SKM-1 treated with dmso at 0.1 percent for 144 hours (cell line): ENCODE measurements at regions not wholly inside any gene's neighbourhood (a gene's known extent, or its start where the extent isn't known, plus 50 kb on each side); places are given as distances from the start of the nearest gene placed in this dataset.

Experiments used
- DNase-seq: peaks from one replicate; lab custom pipeline; 2025; ENCODE audit not compliant: unreplicated experiment; lab: John Stamatoyannopoulos, UW

DNA sequence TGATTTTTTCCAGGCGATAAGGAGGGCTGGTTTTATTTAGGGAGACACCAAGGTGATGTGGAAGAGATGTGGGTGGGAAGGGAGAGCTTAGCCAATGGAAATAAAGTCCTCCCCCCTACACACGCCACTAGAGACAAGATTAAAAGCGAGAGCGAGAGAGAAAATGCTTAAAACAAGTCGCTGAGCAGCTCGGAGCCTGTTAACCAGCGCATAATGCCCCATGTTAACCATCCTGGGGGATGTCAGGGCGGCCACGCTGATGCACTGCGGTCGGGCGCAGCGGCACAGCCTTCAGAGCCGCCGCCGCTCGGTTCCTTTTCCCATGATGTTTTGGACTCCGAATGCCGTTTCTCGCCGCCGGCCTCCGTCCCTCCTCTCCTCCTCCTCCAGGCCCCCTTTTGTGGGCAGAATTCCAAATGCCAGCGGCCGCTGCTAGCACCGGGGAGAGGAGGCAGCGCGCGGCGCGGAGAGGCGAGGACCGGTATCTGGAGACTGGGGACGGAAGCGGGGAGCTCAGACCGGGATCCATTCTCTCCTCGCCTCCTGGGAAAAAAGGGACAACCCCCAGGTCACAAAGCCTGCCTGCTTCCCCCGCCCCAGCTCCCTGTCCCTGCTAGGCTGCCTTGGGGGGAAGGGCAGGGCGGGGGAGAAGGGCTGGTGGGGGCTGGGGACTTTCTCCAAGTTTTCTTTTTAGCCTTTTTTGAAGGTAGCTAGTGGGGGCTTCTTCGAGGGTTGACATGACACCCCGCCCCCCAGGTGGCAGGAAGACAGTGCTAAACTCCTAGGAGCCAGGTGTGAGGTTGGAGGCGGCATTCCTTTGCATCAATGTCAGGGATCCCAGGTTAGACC is 98.1 kb upstream of the CCL2 start:
- DNase-seq, result no peak

DNA sequence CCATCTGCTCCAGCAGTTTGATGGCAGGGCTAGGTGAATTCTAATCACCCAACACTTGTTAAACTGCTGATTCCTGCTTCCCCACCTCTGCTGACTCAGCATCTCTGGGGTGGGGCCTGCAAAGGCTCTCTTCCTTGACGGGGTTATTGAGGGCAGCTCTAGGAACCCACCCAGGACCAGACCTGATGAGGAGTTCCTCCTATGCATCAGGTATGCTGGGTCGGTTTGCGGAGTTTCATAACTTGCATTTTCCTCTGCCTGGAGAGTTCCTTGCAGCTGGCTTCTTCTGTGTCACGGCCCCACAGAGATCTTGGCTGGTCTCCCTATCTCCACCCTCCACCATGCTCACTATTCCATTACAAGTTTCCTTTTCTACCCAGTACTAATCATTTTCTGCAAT is 93.4 kb upstream of the CCL2 start:
- DNase-seq, result no peak

DNA sequence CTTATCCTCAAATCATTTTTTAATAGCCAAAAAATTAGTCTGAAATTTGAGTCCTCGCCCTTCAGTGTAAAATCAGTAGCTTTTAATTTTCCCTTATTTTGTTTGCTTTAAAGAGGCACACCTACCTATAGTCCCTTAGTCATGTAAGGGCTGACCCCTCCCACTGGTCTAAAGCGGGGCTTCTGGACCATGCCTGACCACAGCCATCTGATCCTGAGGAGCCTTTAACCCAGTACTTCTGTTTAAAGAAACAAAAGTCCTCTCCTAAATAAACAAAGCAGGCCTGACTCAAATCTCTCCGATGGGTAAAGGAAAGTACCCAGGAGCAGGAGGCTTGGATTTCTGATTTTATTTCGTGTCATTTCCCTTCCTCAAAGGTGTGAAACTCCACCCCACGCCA is 92.0 kb upstream of the CCL2 start:
- no peak for DNase-seq

DNA sequence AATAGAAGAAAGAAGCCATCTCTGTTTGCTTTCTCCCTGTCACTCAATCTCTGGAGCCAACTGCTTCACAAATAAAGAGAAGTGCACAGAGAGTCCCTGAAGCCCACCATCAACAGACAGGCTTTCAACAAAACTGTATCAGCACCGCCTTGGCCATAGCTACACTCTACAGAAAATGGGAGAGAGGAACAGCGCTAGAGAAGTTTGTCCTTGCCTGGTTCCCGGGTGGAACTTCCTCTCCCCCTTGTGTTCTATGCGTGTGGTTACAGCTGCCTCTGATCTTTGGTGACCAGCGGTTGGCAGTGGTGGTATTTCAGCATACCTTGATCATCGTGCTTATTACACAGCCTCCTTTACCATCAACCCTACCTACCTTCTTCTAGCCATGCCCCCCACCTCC is 91.4 kb upstream of the CCL2 start:
- DNase-seq, result no peak

DNA sequence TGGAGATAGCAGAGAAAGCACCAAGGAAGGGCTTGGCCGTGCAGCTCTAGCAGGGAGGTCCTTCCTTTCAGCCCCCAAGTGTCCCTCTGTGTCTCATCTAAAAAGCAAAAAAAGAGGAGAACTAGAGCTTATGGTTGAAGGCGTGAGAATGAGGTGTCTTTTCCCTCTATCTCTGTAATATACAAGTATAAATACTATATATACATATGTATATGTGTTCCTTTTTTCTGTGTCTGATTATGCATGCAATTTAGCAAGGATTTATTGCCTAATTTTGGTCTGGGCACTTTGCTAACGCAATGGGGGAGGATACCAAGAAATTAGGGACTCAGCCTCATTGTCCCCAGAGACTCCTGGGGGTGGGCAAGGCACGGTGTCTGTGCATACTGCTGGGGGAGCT is 90.2 kb upstream of the CCL2 start:
- DNase-seq, result no peak

DNA sequence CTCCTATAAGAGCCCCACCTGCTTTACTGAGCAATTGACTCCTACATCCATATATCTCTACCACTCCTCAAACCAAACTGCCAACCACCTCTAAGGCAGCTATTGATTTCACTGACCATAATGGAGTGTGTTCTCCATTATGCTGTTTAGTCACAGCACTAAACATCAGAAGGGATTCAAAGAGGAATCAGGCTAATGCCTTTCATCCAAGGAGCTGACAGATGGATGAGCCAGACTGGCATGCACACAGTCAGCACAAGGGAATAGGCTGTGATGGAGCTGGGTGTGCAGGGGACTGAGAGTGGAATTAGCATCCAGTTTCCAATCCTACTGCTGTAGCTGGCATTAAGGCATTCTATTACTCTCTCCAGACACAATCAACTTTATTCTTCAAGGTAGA is 88.7 kb upstream of the CCL2 start:
- no peak for DNase-seq

DNA sequence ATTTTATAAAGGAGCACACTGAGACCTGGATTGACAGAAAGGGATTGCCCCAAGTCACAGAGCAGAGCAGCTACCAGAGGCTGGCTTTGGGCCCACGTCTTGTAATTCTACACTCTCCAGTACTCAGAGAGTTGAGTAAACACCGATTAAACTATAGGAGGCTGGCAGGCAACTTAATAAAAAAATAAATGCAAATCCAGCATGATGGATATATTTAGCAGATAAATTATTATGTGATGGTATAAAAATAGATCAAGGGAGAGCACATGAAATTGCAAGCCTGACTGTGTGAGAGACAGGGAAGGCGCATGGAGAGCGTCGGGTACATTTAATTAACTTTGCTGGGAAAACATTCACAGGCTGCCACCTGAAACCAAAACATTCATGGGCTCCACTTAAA is 87.7 kb upstream of the CCL2 start:
- DNase-seq, result no peak

DNA sequence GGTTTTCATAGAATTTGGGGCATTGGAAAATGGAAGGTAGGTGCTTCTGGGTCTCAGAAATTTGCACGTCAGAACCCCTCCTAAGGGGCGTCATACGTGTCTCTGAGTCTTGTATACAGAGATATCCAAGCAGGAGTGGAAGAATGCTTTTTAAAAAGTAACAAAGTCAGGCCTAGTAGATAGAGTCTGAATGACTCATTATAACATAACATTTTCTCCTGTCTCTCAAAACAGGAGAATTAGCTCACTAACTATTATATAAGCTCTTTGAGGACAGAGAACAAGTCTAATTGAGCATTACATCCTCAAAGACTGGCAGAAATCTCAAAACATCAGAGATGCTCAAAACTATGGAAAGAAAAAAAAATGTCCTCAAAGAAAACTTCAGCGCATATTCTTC is 86.1 kb upstream of the CCL2 start:
- no peak for DNase-seq

DNA sequence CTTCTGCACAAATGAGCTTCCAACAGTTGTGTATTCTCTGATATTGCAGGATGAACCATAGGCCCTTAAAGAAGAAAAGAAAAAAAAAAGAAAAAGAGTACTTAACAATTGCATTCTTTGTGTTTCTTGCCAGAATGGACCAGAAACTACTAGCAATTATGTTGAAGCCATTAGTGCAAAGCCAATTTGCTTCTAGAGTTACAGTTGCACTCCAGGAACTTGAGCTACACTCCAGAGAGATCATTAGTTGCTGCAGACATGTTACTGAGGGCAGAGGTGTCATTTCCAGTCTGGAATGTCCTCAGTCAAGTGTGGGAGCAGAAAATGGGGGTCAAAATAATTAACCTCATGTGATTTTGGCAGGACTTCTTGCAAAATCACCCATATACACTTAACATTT is 85.6 kb upstream of the CCL2 start:
- DNase-seq, result no peak

DNA sequence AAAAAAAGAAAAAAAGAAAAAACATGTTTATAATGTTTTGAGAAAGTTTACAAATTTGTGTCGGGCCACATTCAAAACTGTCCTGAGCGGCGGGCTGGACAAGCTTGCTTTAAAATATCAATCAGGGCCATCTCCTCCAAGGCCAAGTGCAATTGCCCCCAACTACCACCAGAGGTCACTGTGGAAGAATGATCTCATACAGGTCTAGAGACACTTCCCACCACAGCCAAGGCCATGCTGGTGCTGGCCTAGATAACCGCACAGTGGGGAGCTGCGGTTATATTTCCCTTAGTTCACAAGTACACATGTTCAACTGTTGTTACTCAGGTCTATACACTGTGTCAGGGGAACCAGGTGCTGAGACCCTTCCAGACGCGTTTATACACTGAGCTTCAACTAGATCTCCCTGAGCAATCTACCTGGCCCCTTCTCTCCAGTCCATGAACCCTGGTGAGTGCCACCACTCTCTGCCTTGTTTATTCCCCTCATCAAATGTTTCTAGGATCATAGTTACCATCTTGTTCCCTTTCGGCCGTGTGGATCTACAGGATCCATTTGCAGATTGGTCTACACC is 83.8 kb upstream of the CCL2 start:
- peak; percentile 44 for DNase-seq

DNA sequence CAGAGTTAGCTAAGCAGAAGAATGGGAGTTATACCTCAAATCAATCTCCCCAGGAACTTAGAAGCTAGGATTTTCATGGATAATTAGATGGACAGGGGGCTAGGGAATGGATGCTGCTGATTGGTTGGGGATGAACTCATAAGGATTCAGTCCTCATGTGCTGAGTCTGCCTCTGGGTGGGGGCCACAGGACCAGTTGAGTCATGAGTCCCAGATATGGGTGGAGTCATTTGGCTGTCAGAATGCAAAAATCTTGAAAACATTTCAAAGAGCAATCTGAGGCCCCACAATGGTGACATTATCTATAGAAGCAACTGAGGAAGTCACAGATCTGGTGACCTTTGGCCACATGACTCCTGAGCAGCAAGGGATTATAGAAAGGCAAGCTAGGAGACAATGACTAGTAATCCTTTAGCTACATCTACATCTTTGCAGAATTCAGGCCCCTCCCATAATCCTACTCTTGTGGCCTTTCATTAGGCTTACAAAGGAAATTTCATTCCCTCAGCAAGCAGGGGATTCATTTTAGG is 82.6 kb upstream of the CCL2 start:
- DNase-seq, result no peak

DNA sequence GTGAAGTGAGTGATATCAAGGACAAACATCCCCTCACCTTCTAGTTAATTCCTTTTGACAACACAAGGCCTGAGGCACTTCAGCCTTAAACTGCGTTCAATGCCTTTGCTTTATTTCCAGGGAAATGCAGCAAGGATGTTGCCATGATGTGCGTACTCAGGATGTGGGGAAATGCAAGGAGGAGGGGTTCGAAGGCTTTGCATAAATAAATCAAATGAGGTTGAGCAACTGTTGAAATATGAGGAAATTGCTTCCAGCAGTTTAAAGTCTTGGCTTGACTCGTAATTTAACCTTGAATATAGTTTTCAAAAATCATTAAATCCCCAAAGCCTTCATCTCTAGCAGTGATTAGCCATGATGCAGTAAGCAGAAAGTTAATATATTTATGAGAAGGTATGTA is 81.8 kb upstream of the CCL2 start:
- DNase-seq, result no peak

DNA sequence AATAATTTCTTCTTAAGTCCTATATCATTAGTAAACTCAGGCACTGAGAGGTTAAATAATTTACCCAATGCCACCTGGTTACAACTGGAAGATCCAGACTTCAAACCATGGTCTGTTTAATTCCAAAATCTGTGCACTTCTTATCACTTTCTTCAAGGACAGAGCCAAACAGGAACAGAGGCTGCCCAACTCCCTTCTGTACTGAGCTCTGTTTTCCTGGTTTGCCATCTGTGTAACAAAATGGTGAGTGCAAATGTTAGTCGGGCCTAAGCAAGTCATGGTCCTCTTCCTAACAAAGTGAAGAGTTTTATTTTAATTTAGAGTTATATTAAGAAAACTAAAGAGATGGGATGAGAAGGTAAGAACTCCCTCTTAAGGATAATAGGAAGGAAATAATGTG is 80.6 kb upstream of the CCL2 start:
- no peak for DNase-seq

DNA sequence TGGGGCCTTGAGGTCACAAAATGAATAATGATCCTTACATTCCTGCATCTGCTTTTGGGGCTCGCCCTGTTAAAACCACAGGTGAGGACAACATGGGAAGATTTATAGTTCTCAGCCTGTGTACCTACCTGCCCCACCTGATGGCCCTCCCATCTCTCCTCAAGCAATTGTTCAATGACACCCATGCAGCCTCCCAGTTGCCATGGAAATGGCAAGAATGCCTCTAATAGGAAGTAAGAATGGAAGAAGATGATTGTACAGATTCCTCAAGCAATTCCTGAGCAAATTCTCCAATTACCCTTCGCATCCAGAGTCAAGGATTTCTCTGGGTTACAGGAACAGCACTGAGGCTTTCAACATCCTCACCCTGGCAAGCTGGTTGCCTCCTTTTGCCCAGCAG is 78.6 kb upstream of the CCL2 start:
- no peak for DNase-seq

DNA sequence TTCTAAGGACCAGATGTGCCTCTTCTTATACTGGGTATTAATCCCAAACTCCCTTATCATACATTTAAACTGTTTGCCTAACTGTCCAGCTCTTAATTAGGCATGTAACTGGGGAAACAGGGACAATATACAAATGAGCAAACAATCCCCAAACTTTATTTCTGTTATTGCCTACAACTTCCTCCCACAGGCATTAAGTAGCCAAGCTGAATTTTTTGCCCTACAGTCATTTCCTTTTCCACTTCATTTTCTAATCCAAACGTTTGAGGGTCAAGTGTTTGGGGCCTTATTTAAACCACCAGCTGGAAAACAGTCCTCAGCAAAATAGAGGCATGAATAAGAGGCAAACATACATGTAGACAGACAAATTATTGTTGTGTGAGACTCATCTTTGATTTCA is 77.4 kb upstream of the CCL2 start:
- no peak for DNase-seq

DNA sequence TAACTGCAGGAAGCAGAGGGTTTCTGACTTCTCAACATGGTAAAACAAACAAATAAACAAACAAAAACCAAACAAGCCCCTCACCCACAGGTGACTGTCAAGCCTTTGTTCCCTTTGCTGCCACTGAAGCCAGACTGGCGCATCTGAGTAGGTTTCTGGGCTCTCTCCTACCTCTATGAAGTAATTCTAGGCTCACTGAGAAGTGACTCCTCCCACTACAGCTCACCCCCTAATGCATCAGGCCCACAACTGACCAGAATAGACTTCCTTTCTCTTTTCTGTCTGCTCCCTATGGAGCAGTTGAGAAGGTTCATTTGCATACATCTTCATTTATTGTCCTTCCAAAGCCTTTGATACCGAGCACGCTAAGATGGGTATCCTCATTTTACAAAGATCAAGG is 77.0 kb upstream of the CCL2 start:
- no peak for DNase-seq

DNA sequence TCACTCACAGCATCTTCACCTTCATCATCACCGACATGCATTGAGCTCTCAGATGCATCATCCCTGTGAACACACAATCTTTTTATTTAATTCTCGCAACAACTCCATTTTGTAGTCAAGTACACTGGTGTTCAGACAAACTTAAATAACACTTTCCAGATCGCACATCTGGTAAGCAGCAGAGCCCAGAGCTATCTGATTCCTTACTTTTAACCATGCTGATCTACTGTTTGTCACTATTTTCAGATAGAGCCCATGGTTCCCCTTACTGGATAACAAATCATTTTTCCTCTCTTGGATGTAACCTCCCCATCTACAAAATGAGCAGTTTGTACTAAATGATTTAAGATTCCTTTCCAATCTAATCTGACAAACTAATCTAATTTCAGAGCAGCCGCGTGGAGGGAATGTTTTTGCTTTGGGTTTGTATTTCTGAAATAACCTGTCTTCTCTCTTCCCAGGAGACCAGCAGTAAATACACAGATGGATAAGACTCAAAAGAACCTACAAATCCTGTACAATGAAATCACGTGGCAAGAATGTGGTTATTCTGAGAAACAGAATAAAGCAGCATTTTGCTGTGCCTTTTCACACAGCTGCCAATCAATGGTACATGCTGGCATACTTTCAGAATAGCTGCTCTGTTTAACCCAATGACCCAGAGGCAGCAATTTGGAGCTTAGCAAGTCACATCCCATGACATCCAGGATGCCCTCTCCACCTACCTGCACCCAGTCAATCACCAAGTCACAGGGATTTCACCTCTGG is 72.9 kb upstream of the CCL2 start:
- DNase-seq, result no peak

DNA sequence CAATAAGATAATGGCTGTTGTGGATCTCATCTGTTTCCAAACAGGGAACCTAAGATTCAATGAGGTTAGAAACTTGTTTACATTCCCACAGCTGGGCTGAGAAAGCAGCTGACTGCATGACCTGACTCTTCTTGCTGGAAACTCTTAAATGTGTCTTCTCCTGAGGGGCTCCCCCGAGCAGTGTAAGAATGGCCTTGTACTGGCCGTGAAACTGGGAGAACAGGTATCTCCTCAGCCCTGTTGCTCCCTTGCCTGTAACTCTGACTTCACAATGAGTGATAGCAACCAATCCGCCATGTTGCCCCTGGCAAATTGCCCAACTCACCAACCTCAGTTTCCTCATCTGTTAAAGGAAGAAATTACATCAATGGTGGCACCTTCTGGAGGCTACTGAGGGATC is 59.1 kb upstream of the CCL2 start:
- DNase-seq, result no peak

DNA sequence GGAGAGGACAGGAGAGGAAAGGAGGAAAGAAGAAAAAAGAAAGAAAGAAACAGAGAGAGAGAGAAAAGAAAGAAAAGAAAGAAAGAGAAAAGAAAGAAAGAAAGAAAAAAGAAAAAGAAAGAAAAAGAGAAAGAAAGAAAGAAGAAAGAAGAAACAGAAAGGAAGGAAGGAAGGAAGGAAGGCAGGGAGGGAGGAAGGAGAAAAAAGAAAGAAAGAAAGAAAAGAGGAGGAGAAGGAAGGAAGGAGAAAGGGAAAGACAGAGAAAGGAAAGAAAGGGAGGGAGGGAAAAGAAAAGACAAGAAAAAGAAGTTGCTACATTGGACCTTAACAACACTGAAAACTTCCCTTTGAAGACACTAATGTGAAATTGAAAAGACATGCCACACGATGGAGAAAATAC is 56.6 kb upstream of the CCL2 start:
- DNase-seq, result no peak

DNA sequence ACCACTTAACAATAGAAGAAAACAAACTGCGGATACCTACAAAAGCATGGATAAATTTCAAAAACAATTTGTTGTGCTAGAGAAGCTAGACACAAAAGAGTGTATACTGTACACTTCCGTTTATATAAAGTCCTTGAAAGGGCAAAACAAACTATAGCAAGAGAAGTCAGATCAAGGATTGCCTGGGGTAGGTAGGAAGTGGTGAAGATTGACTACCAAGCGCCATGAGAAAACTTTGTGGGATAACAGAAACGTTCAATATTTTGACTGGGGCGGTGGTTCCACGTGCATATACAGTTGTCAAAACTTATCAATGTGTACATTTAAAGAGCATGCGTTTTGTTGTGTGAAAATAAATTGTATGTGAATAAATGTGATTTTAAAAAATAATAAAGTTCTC is 55.6 kb upstream of the CCL2 start:
- no peak for DNase-seq

DNA sequence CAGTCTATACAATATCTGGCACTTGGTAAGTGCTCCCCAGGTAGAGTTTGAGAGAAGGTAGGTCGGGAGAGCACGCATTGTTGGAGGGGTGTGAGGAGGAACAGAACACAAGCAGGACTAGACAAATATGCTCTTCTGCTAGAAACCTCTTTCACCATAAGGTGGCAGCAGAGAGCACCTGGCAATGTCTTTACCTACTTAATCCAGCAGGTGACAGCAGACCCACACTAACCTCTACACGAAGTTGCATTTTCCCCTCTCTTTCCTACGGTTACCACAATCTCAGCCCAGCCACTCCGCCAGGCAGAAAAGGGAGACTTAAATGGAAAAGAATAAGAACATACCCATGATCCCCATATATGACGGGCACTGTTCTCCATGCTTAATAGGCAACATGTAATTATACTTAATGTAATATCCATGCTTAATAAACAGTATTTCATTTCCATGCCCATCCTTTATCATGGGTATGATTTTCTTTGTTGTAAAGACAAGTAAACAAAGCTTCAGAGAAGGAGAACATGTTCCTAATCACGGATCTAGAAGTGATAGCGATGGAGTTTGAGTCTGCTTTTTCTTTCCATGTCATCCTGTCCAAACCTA is 55.1 kb upstream of the CCL2 start:
- DNase-seq, result peak; percentile 63

DNA sequence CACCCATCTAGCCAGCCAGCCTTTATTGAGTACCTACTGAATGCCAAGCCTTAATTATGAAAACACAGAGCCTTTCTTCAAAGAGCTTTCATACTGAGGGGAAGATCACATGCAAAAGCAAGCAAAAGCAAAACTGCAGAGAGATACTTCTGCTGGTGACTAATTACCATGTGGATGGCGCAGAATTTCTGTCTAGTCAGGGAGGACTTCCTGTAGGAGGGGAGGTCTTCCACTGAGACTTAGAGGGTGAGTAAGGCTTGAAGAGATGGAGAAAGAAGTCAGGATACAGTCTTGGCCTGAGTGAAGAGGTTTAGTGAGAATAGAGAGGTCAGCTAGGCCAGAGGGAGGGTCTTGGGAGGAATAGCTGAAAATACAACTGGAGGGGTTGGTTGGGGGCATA is 53.9 kb upstream of the CCL2 start:
- DNase-seq, result no peak
